NCI-H526 (cell line): ENCODE measurements at regions not wholly inside any gene's neighbourhood (a gene's known extent, or its start where the extent isn't known, plus 50 kb on each side); places are given as distances from the start of the nearest gene placed in this dataset.
A peak's percentile ranks its signal among the peaks of the same experiment; 100 is the strongest.
"Not testable (repeated sequence)": the region's sequence is repeated elsewhere in the genome, so short reads cannot be mapped to it uniquely, and the experiment has no call there.

Experiments used
- DNase-seq, 2 experiments: peaks; one replicate each; lab custom pipeline; 2025; lab: John Stamatoyannopoulos, UW

- DNase-seq = no peak
Measured at GRCh38 chr2:128414946-128415778, 96.5 kb upstream of the HS6ST1 start.

GRCh38 chr2:128415779-128416061, 97.1 kb upstream of the HS6ST1 start:
- DNase-seq = no peak

- no peak for DNase-seq
Measured at GRCh38 chr2:128416109-128416785, 97.6 kb upstream of the HS6ST1 start.

- DNase-seq = no peak
Measured at GRCh38 chr2:128416806-128417205, 98.1 kb upstream of the HS6ST1 start.

GRCh38 chr2:128417264-128417663, 98.6 kb upstream of the HS6ST1 start:
- not testable (repeated sequence) for DNase-seq

GRCh38 chr2:128420131-128420530, 101.5 kb upstream of the HS6ST1 start:
- no peak for DNase-seq

GRCh38 chr2:128420776-128421175, 102.1 kb upstream of the HS6ST1 start:
- DNase-seq = no peak

GRCh38 chr2:128421286-128421685, 102.6 kb upstream of the HS6ST1 start:
- DNase-seq = no peak

GRCh38 chr2:128421861-128422311, 103.2 kb upstream of the HS6ST1 start:
- no peak for DNase-seq

GRCh38 chr2:128422571-128422970, 103.9 kb upstream of the HS6ST1 start:
- DNase-seq = no peak

- no peak for DNase-seq
Measured at GRCh38 chr2:128423788-128424165, 105.1 kb upstream of the HS6ST1 start.

- DNase-seq = no peak
Measured at GRCh38 chr2:128424406-128425171, 105.9 kb upstream of the HS6ST1 start.

- DNase-seq = no peak
Measured at GRCh38 chr2:128425216-128425615, 106.5 kb upstream of the HS6ST1 start.

GRCh38 chr2:128425731-128426620, 107.3 kb upstream of the HS6ST1 start:
- DNase-seq = no peak

GRCh38 chr2:128427413-128427755, 108.7 kb upstream of the HS6ST1 start:
- no peak for DNase-seq

- DNase-seq = no peak
Measured at GRCh38 chr2:128428415-128428814, 109.7 kb upstream of the HS6ST1 start.

GRCh38 chr2:128432423-128432822, 113.8 kb upstream of the HS6ST1 start:
- DNase-seq = no peak

- DNase-seq = no peak
Measured at GRCh38 chr2:128433911-128434550, 115.4 kb upstream of the HS6ST1 start.

- DNase-seq = peak in 1 of 2 experiments; percentile 13
Measured at GRCh38 chr2:128435576-128436478, 117.2 kb upstream of the HS6ST1 start.

GRCh38 chr2:128436479-128437203, 118.0 kb upstream of the HS6ST1 start:
- DNase-seq = no peak
